T-helper 2 cell treated with Interferon-gamma antibody and Interleukin-4, amounts not matched to agents 100 ng/mL and 5 ng/mL, for 36 hours (primary cell): ENCODE measurements at regions not wholly inside any gene's neighbourhood (a gene's known extent, or its start where the extent isn't known, plus 50 kb on each side); places are given as distances from the start of the nearest gene placed in this dataset.
"Not testable (repeated sequence)": the region's sequence is repeated elsewhere in the genome, so short reads cannot be mapped to it uniquely, and the experiment has no call there.

Experiments used
- intact Hi-C: fragments of 100-400 bp; cut with micrococcal nuclease; formaldehyde crosslinking; loops from one replicate; pipeline ENCODE4 v1.15.1; 2023

DNA sequence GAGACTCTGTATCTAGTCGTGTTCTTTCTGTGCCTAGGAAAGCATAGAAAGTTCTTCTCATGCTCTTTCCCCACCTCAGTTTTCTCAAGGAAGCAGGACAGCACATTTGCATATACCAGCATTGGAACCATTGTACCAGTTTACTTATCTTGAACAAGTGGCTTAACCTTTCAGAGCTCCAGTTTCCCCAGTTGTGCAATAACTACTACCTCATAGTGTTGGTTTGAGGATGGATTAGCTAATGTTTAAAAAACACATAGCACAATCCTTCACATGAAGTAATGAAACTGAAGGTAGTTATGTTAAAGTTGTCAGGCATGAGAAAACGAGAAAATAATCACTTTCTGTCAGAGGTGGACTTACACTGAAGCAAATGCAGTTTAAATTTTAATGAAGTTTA is 92.2 kb upstream of the H2AZ1 start:
- intact Hi-C loops: no loop called here

DNA sequence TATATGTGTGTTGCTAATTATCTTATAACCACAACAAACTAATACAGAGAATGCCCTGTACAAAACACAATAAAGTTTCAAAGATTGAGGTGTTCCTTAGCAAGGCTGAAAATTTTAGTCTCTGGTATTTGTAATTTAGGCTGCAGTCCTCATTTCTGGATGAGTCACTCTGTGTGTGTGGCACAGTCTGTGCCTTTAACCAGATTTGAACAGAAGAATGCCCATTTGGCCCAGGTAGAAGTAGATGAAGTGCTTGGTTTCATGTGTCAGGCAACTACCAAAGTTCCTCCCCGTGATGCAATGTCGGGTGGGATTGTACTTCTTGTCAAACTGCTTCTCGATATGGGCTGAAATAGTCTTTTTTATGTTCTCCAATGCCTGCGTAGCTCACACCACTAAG is 91.6 kb upstream of the H2AZ1 start:
- intact Hi-C loops: no loop called here

DNA sequence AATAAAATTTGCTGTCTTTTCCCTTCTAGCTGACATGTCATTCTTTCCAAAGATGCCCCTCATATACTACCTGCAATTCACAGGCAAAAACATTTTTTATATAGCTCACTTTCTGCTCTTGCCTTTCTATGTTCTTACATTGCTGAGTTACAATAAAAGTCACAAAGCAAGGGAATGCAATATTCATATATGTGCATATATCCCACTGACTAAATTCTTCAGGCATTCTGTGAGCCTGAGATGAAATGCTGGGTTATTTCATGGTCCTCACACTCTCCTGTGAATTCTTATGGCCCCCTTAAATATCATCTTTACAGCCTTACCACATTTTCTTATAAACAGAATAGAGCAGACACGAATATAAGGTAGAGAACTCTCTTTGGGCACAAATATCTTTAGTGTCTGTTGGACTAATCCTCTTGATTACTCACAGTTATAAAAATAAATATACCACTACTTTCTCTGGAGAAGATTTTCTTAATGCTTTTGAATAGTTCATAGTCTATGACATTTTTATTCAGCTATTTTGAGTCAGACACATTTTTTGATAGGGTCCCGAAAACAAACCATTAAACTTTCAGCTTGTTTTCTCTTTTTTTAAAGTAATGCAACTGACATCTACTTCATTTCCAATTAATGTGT is 84.1 kb upstream of the H2AZ1 start:
- intact Hi-C loops: no loop called here

DNA sequence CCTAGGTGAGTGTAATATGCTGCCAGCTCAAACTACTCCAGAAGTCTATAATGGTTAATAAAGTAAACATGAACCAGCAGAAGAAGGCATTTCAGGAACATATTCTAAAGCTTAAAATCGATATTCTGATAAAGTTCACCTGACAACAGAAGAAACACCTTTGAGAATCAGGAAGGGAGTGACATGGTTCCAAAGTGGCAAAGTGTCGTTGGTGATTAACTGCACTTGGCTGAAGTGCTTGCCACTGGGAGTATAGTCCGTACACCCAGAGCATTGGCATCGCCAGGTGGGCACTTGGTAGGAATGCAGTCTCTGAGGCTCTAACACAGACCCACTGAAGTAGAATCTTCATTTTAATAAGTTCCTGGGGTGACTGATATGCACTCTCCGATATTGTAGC is 76.0 kb upstream of the H2AZ1 start:
- intact Hi-C loops: no loop called here

DNA sequence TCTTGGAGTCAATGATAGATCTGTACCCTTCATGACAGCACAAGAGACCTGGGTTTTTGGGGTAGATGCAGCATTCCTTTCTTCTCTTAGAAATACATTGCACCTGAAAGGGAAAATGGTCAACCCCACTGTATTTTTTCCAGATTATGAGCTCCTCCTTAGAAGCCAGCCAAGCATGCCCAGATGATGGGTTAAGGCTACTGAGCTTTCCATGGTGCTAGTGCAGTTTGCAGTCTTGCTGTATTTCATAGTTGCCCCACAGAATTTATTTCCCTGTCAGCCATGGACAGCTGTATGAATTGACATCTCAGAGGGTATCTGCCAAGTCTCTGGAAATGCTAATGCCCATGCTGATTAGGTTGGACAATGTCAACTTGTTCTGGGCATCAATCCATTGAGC is 73.7 kb upstream of the H2AZ1 start:
- intact Hi-C loops: no loop called here

DNA sequence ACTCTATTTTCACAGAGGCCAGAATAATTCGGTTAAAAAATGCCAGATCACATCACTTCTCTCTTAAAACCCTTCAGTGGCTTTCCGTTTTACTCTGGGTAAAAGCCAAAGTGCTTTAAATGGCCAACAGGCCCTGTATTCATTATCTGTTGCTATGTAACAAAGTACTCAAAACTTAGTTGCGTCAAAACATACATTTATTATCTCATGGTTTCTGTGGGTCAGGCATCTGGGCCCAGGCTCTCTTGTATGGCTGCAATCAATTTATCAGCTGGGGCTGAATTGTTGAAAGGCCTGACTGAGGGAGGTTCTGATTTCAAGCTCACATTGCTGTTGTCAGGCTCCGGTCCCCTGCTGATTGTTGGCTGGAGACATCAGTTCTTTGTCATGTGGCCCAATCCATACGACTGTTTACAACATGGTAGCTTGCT is 72.7 kb upstream of the H2AZ1 start:
- intact Hi-C loops: no loop called here

DNA sequence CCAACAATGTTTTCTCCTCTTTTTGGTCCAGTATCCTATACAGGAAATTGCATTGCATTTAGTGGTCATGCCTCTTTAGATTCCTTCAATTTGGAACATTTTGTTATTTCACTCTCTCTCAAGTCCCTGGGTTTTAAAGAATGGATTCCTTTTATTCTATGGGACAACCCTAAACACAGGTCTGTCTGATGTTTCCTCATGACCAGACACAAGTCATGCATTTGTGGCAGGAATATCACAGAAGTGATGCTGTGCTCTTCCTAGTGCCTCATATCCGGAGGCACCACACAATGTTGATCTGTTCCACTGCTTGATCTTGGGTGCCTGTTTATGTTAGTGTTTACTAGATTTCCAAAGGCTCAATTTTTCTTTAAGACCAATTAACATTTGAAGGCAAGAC is 69.7 kb upstream of the H2AZ1 start:
- intact Hi-C loops: no loop called here

DNA sequence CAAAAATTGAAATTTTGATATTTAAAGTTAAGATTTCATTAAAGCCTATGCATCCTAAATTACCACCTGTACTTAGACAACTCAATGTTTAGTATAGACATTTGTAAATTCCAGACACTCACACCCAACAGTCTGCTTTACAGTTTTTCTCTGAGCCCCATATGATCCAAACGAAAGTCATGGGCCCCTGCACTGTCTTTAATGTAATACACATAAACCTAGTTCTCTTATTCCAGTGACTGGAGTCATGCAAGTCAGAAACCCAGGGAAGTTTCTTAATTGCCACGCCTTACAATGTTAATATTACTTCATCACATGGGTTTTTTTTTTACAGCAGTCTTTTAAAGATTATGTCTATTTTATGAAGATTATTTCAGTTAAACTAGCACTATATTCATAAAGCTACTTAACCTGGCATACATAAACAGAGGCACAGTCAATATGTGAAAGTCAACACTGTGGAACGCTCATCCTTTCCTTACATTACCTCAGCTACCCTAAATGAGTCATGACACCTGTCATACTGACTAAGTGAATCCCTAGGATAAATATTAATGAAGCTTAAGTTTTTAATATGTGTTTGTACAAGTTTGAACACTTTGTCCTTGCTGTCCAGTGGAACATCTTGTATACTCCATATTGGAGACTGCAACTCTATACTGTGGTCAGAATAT is 67.7 kb upstream of the H2AZ1 start:
- intact Hi-C loops: no loop called here

DNA sequence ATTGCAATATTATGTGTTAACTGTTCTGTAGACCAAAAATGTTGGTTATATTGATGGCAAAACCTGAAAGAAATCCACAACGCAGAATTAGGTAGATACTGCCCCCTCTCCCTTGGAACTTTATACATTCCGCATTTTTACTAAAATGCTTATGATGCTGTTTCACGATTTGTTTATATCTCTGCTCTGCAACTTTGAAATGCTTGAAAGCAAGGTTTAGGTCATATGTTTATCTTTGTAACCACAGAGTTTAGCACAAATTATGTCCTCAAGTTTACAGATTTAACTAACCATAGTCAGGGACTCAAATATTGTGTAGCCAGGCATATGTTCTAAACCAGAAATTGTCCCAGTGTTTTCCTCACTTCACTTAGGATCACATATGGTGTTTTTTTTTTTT is 66.1 kb upstream of the H2AZ1 start:
- intact Hi-C loops: no loop called here

DNA sequence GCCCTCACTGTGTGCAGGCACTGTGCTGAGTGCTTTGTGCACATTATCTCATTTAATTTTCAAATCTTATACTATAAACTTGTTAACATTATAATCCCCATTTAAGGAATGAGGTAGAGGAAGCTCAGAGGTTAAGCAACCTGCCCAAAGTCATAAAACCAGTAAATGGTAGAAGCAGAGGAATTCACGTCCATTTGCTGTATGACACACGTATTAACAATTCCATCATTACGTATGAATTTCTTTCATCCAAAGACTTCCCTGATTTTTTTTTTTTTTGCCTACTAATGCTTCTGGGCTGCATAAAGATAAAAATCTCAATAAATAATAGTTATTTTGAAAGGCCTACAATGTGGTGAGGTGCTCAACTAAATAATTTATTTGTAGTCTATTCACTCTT is 64.5 kb upstream of the H2AZ1 start:
- intact Hi-C loops: no loop called here

DNA sequence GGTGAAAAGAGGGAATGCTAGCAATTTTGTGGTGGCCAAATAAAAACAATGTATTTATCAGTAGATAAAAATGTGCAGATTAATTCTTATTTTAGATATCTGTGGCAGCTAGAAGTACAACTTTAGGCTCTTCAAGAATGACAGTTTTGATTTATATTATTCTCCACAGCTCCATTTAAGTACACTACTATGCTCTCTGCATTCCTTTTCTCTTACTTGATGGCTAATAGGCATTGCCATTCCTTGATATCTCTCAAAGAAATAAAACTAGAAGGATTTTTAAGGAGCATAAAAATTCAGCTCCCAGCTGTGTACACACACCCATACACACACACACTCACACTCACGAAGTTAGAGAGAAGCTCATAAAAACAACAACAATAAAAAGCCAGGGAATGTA is 59.4 kb upstream of the H2AZ1 start:
- intact Hi-C loops: no loop called here

DNA sequence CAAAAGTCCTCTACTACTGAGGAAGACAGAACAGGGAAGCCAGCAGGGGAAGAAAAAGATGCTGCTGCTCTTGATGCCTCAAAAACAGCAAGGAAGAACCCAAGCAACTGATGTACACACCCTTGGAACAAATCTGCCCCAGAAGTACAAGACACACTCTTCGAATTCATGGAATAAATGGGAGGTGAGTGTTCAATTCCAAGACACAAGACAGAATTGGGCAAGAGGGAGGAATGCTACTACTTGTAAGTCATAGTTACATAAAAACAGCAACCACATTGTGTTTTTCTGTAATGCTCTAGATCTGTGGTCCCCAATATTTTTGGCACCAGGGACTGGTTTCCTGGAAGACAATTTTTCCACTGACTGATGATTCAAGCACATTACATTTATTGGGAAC is 58.0 kb upstream of the H2AZ1 start:
- intact Hi-C loops: no loop called here

DNA sequence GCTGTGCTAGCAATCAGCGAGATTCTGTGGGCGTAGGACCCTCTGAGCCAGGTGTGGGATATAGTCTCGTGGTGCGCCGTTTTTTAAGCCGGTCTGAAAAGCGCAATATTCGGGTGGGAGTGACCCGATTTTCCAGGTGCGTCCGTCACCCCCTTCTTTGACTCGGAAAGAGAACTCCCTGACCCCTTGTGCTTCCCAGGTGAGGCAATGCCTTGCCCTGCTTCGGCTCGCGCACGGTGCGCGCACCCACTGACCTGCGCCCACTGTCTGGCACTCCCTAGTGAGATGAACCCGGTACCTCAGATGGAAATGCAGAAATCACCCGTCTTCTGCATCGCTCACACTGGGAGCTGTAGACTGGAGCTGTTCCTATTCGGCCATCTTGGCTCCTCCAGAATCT is 56.1 kb upstream of the H2AZ1 start:
- intact Hi-C loops: not testable (repeated sequence)
